HCT116 (cell line): ENCODE measurements at regions not wholly inside any gene's neighbourhood (a gene's known extent, or its start where the extent isn't known, plus 50 kb on each side); places are given as distances from the start of the nearest gene placed in this dataset.

Source experiments
- ATAC-seq: fragments of 200-7000 bp; cut with Tn5 transposase; 2 replicates; pipeline ENCODE4 v1.9.1; 2020; ENCODE audit warnings: mild to moderate bottlenecking, moderate library complexity
- BruUV-seq: library from RNA; stranded (reverse); fragments of 400-500 nt; replicated peaks from 2 replicates; lab custom pipeline; 2021; lab: Mats Ljungman, UMichigan
- CTCF ChIA-PET: fragments of 300-600 bp; sonication (Branson Sonifier 250); formaldehyde crosslinking; loops from one replicate; lab custom pipeline; 2021; ENCODE audit warnings: antibody characterized with exemption; lab: Charles Lee
- POLR2A ChIA-PET: fragments of 300-600, 350-600 bp; sonication (Branson Sonifier 250); formaldehyde crosslinking; loops from one replicate; lab custom pipeline; 2021; ENCODE audit warnings: antibody characterized with exemption; lab: Charles Lee
- RAD21 ChIA-PET, 2 experiments: fragments of 300-600 bp; sonication (Branson Sonifier 250); formaldehyde crosslinking; loops; one replicate each; lab custom pipeline; 2023; ENCODE audit warnings: low total read pairs in 2 of 2; ENCODE audit not compliant: uncharacterized antibody in 2 of 2, unreplicated experiment in 2 of 2, low non-redundant PET in 1 of 2; lab: Charles Lee
- DNase-seq: peaks from one replicate; pipeline ENCODE4 v3.0.0-alpha.2; 2010; ENCODE audit warnings: low read depth, low spot score
- H2AFZ ChIP-seq: fragments of 200-600 bp; shearing (Covaris generic), sonication (generic); 2 replicates; pipeline ENCODE4 v1.6.1; 2017; ENCODE audit warnings: low read depth, mixed run types, mixed read lengths, antibody characterized with exemption, low read length; ENCODE audit not compliant: poor library complexity, severe bottlenecking
- H3K27ac ChIP-seq: 2 replicates; pipeline ENCODE4 v1.5.1; 2012; ENCODE audit warnings: low read depth, low read length
- H3K27me3 ChIP-seq: fragments of 200-600 bp; sonication (generic); 2 replicates; pipeline ENCODE4 v1.6.1; 2016; ENCODE audit warnings: mixed run types, low read length, mixed read lengths; ENCODE audit not compliant: insufficient read depth
- H3K36me3 ChIP-seq, 2 experiments: fragments of 200-500 bp in 1 of 2; fragments of 200-600 bp in 1 of 2; sonication (Bioruptor generic) in 1 of 2; sonication (generic) in 1 of 2; 2 replicates each; pipeline versions ENCODE4 v1.5.1 to v1.6.1; 2014 to 2016; ENCODE audit warnings: low read length in 2 of 2, inconsistent platforms in 1 of 2, mixed read lengths in 1 of 2, mixed run types in 1 of 2; ENCODE audit not compliant: insufficient read depth in 2 of 2, control insufficient read depth in 1 of 2
- H3K4me1 ChIP-seq, 2 experiments: fragments of 200-600 bp in 1 of 2; sonication (generic) in 1 of 2; 2 replicates each; pipeline versions ENCODE4 v1.5.1 to v1.6.1; 2012 to 2017; ENCODE audit warnings: low read length in 2 of 2, inconsistent platforms in 1 of 2, mild to moderate bottlenecking in 1 of 2, mixed read lengths in 1 of 2, mixed run types in 1 of 2, moderate library complexity in 1 of 2; ENCODE audit not compliant: insufficient read depth in 2 of 2, control insufficient read depth in 1 of 2
- H3K4me2 ChIP-seq: fragments of 200-600 bp; sonication (generic); 2 replicates; pipeline ENCODE4 v1.6.1; 2017; ENCODE audit warnings: mixed run types, low read length, mixed read lengths
- H3K4me3 ChIP-seq, 2 experiments: fragments of 200-600 bp in 1 of 2; sonication (generic) in 1 of 2; replicated peaks in 1 of 2; 2 replicates each; pipeline ENCODE4 v1.5.1; 2011 to 2016; ENCODE audit warnings: low read length in 2 of 2, control low read depth in 1 of 2, low read depth in 1 of 2, mild to moderate bottlenecking in 1 of 2, mixed read lengths in 1 of 2, mixed run types in 1 of 2
- H3K79me2 ChIP-seq: fragments of 200-600 bp; sonication (generic); 2 replicates; pipeline ENCODE4 v1.6.1; 2017; ENCODE audit warnings: mild to moderate bottlenecking, mixed run types, low read length, moderate library complexity, mixed read lengths; ENCODE audit not compliant: insufficient read depth
- H3K9ac ChIP-seq: fragments of 200-600 bp; sonication (generic); 2 replicates; pipeline ENCODE4 v1.6.1; 2016; ENCODE audit warnings: low read length, mixed read lengths
- H3K9me2 ChIP-seq: fragments of 200-600 bp; sonication (generic), shearing (Covaris generic); 2 replicates; pipeline ENCODE4 v1.6.1; 2017; ENCODE audit warnings: mixed run types, mild to moderate bottlenecking, moderate library complexity; ENCODE audit not compliant: insufficient read depth
- H3K9me3 ChIP-seq, 2 experiments: fragments of 200-500 bp in 1 of 2; fragments of 200-600 bp in 1 of 2; sonication (Bioruptor generic) in 1 of 2; sonication (generic) in 1 of 2; 2 replicates each; pipeline ENCODE4 v1.6.1; 2014 to 2017; ENCODE audit warnings: low read length in 2 of 2, mixed read lengths in 2 of 2, inconsistent platforms in 1 of 2, low read depth in 1 of 2, mild to moderate bottlenecking in 1 of 2, mixed run types in 1 of 2, moderate library complexity in 1 of 2; ENCODE audit not compliant: control insufficient read depth in 1 of 2, insufficient read depth in 1 of 2
- H4K20me1 ChIP-seq: fragments of 200-600 bp; sonication (generic), shearing (Covaris generic); 2 replicates; pipeline ENCODE4 v1.6.1; 2017; ENCODE audit warnings: mixed run types, mild to moderate bottlenecking, moderate library complexity; ENCODE audit not compliant: insufficient read depth
- CBX3 ChIP-seq: IDR thresholded peaks from 2 replicates; pipeline ENCODE4 v1.6.1; 2012; ENCODE audit warnings: low read depth
- CEBPB ChIP-seq: IDR thresholded peaks from 2 replicates; pipeline ENCODE4 v1.6.1; 2012; ENCODE audit warnings: low read depth
- CTCF ChIP-seq, 3 experiments: fragments of 200-600 bp in 1 of 3; sonication (generic) in 1 of 3; IDR thresholded peaks in 2 of 3; conservative IDR thresholded peaks in 1 of 3; 2 replicates each; pipeline ENCODE4 v1.5.1; 2012 to 2017; ENCODE audit warnings: low read depth in 2 of 3, low read length in 2 of 3, antibody characterized with exemption in 1 of 3, borderline replicate concordance in 1 of 3, control low read depth in 1 of 3, mild to moderate bottlenecking in 1 of 3, mixed read lengths in 1 of 3, mixed run types in 1 of 3, moderate library complexity in 1 of 3; ENCODE audit not compliant: insufficient read depth in 1 of 3
- EGR1 ChIP-seq: IDR thresholded peaks from 2 replicates; pipeline ENCODE4 v1.6.1; 2012; ENCODE audit warnings: low read depth
- ELF1 ChIP-seq: IDR thresholded peaks from 2 replicates; pipeline ENCODE4 v1.6.1; 2012; ENCODE audit warnings: low read depth, borderline replicate concordance
- EZH2 ChIP-seq: fragments of 200-600 bp; sonication (generic); IDR thresholded peaks from 2 replicates; pipeline ENCODE4 v1.6.1; 2017; ENCODE audit warnings: antibody characterized with exemption, mixed run types
- EZH2phosphoT487 ChIP-seq: fragments of 200-600 bp; IDR thresholded peaks from 2 replicates; pipeline ENCODE4 v1.6.1; 2018; ENCODE audit warnings: antibody characterized with exemption, borderline replicate concordance
- FOSL1 ChIP-seq: IDR thresholded peaks from 2 replicates; pipeline ENCODE4 v1.6.1; 2012; ENCODE audit warnings: low read depth
- JUND ChIP-seq: IDR thresholded peaks from 2 replicates; pipeline ENCODE4 v1.6.1; 2012
- MAX ChIP-seq: IDR thresholded peaks from 2 replicates; pipeline ENCODE4 v1.6.1; 2012
- POLR2A ChIP-seq: IDR thresholded peaks from 2 replicates; pipeline ENCODE4 v1.7.0; 2011; ENCODE audit warnings: borderline replicate concordance; ENCODE audit not compliant: insufficient read depth, insufficient read length; ENCODE audit errors: extremely low read depth
- POLR2AphosphoS5 ChIP-seq: IDR thresholded peaks from 2 replicates; pipeline ENCODE4 v1.6.1; 2011; ENCODE audit warnings: mild to moderate bottlenecking, low read depth, low read length, moderate library complexity
- RAD21 ChIP-seq: IDR thresholded peaks from 2 replicates; pipeline ENCODE4 v1.6.1; 2012; ENCODE audit warnings: low read depth, mild to moderate bottlenecking
- REST ChIP-seq: IDR thresholded peaks from 2 replicates; pipeline ENCODE4 v1.6.1; 2012; ENCODE audit warnings: low read depth
- SP1 ChIP-seq: IDR thresholded peaks from 2 replicates; pipeline ENCODE4 v1.6.1; 2012; ENCODE audit warnings: low read depth
- SRF ChIP-seq: IDR thresholded peaks from 2 replicates; pipeline ENCODE4 v1.6.1; 2012; ENCODE audit warnings: low read depth
- YY1 ChIP-seq: IDR thresholded peaks from 2 replicates; pipeline ENCODE4 v1.6.1; 2011; ENCODE audit warnings: low read length, low read depth, moderate library complexity, mild to moderate bottlenecking; ENCODE audit not compliant: insufficient replicate concordance; ENCODE audit errors: extremely low read depth
- ZBTB33 ChIP-seq: IDR thresholded peaks from 2 replicates; pipeline ENCODE4 v1.6.1; 2011; ENCODE audit warnings: mild to moderate bottlenecking, low read length, moderate library complexity; ENCODE audit not compliant: insufficient replicate concordance; ENCODE audit errors: extremely low read depth
- ZFX ChIP-seq: fragments of 450-650 bp; IDR thresholded peaks from 2 replicates; pipeline ENCODE4 v1.6.1; 2017
- intact Hi-C: fragments of 100-400 bp; cut with micrococcal nuclease; formaldehyde crosslinking; loops from 2 replicates; pipeline ENCODE4 v1.10.0; 2022

GRCh38 chr1:78760858-78761257 is 111.2 kb downstream of the IFI44 start:
- Histone ChIP-seq H4K20me1 (no peaks in the 10 kb centered on the region), H3K4me3 (no peak overlapping the region), H3K27me3 (no peaks in the 10 kb centered on the region), H3K9me3 (no peaks in the 10 kb centered on the region), H2AFZ (no peak overlapping the region), H3K4me1 (no peaks in the 10 kb centered on the region), H3K9me2 (no peaks in the 10 kb centered on the region), H3K9ac (no peak overlapping the region), H3K4me2 (no peak overlapping the region), H3K36me3 (no peaks in the 10 kb centered on the region), H3K27ac (no peak overlapping the region), H3K79me2 (no peaks in the 10 kb centered on the region)
- BruUV-seq = no TSS peak
- intact Hi-C loops = no loop called here
- DNase-seq (no peak), ATAC-seq (no peak)
- RAD21 ChIA-PET = no interaction called here
- no peak for TF ChIP-seq ZBTB33
- no peak for TF ChIP-seq FOSL1
- no peak for TF ChIP-seq CEBPB
- no peak for TF ChIP-seq EZH2phosphoT487
- TF ChIP-seq RAD21 = no peak
- no peak for TF ChIP-seq EZH2
- TF ChIP-seq EGR1 = no peak
- no peak for TF ChIP-seq ZFX
- no peak for TF ChIP-seq SP1
- TF ChIP-seq MAX = no peak
- no peak for TF ChIP-seq CBX3
- TF ChIP-seq REST = no peak
- no peak for TF ChIP-seq CTCF (IDR thresholded peaks at IDR 0.05 in 2 of 3, conservative IDR thresholded peaks at IDR 0.05 in 1 of 3; ENCODE audit: borderline replicate concordance in 1 of 3, insufficient read depth in 1 of 3, low read depth in 2 of 3, low read length in 2 of 3)
- TF ChIP-seq ELF1 = no peak
- no peak for TF ChIP-seq POLR2A
- TF ChIP-seq JUND = no peak
- no peak for TF ChIP-seq POLR2AphosphoS5
- no peak for TF ChIP-seq SRF
- no peak for TF ChIP-seq YY1
- CTCF ChIA-PET = no interaction called here
- POLR2A ChIA-PET = no interaction called here
